AG04449 (cell line): ENCODE measurements at regions not wholly inside any gene's neighbourhood (a gene's known extent, or its start where the extent isn't known, plus 50 kb on each side); places are given as distances from the start of the nearest gene placed in this dataset.

Source experiments
- CTCF ChIA-PET: fragments of 350-600 bp; formaldehyde crosslinking; extraction: SDS; loops from one replicate; lab custom pipeline; 2021; ENCODE audit warnings: antibody characterized with exemption; lab: Yijun Ruan, JAX
- POLR2A ChIA-PET: fragments of 400-600, 350-600 bp; formaldehyde crosslinking; extraction: SDS; loops from one replicate; lab custom pipeline; 2020; ENCODE audit warnings: antibody characterized with exemption, inconsistent platforms; lab: Yijun Ruan, JAX
- DNase-seq: peaks from one replicate; pipeline ENCODE4 v3.0.0-alpha.2; 2010; ENCODE audit warnings: low read depth, low spot score
- H3K4me3 ChIP-seq: 2 replicates; pipeline ENCODE4 v1.5.1; 2011; ENCODE audit warnings: low read depth, mild to moderate bottlenecking, control low read depth, low read length
- CTCF ChIP-seq: IDR thresholded peaks from one replicate; pipeline ENCODE4 v1.5.1; 2011; ENCODE audit warnings: mild to moderate bottlenecking, moderate library complexity, low read length, control low read depth, inconsistent platforms; ENCODE audit not compliant: insufficient read depth; ENCODE audit errors: missing control alignments

- no peak overlapping the region for H3K4me3 ChIP-seq
- ChIA-PET CTCF (no interaction called here), POLR2A (no interaction called here)
- no peak for TF ChIP-seq CTCF
- no peak for DNase-seq
These were observed 116.5 kb upstream of the FAM174B start for GRCh38 chr15:92772061-92772460.

GRCh38 chr15:92772626-92773244 is 117.2 kb upstream of the FAM174B start:
- no peak for TF ChIP-seq CTCF
- DNase-seq: no peak
- ChIA-PET POLR2A (no interaction called here), CTCF (interaction anchor here (0.7 kb wide), 1 partner anchor 15 kb away, joined by 3 read pairs; no protein-coding TSS in a partner anchor)
- no peak overlapping the region for H3K4me3 ChIP-seq

GRCh38 chr15:92773340-92773739 is 117.8 kb upstream of the FAM174B start:
- ChIA-PET CTCF (no interaction called here), POLR2A (no interaction called here)

GRCh38 chr15:92779874-92780273 is 120.2 kb upstream of the CHD2 start:
- no peak for DNase-seq
- no peak for TF ChIP-seq CTCF
- ChIA-PET CTCF (interaction anchor here (1.7 kb wide), 1 partner anchor 16 kb away, joined by 7 read pairs; no protein-coding TSS in a partner anchor), POLR2A (no interaction called here)
- H3K4me3 ChIP-seq: no peak overlapping the region

More at GRCh38 chr15:92773340-92773739, 117.8 kb upstream of the FAM174B start:
- DNase-seq: no peak
- H3K4me3 ChIP-seq: no peak overlapping the region
- no peak for TF ChIP-seq CTCF

- H3K4me3 ChIP-seq: no peak overlapping the region
- ChIA-PET CTCF (interaction anchor here (1.1 kb wide), 1 partner anchor 17 kb away, joined by 9 read pairs; no protein-coding TSS in a partner anchor), POLR2A (no interaction called here)
- no peak for TF ChIP-seq CTCF
- no peak for DNase-seq
These were observed 119.3 kb upstream of the CHD2 start for GRCh38 chr15:92780843-92781242.

- TF ChIP-seq CTCF: no peak
- ChIA-PET POLR2A (no interaction called here), CTCF (interaction anchor here (3.0 kb wide), 1 partner anchor 15 kb away, joined by 14 read pairs; no protein-coding TSS in a partner anchor)
- DNase-seq: no peak
- no peak overlapping the region for H3K4me3 ChIP-seq
These were observed 118.1 kb upstream of the CHD2 start for GRCh38 chr15:92781925-92782453.
